ENCODE measurements at regions not wholly inside any gene's neighbourhood (a gene's known extent, or its start where the extent isn't known, plus 50 kb on each side); places are given as distances from the start of the nearest gene placed in this dataset.

DNA sequence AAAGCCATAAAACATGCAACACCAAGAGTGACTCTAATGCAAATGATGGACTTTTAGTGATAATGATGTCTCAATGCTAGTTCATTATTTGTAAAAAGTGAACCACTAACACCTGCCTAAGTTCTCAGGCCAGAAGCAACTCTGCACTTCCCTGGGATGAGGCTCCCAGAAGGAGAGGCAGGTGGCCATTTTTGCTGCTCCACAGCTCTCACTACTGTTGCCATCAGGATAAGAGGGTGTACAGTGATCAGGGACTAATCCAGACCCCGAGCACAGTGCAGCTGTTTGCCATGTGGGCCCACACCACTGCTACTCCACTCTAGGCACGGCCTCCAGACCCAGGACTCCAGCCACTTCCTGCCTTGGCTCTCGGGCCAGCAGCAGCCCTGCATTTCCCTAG is 828.3 kb upstream of the MIR17HG start:
- no peak for DNase-seq

DNA sequence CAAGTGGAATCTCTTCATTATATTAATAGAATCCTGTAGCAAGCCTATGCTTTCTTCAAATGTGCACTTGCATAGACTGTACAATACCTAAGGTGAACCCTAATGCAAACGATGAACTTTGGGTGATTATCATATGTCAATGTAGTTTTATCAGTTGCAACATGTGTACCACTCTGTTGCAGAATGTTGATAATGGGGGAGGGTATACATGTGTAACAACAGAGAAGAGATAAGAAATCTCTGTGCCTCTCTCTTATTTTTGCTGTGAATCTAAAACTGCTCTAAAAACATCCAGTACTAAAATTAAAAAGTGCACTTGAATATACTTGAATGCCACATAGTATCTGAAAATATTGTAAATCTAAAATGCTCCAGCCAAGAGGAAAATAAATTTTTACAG is 820.8 kb upstream of the MIR17HG start:
- DNase-seq, result no peak

DNA sequence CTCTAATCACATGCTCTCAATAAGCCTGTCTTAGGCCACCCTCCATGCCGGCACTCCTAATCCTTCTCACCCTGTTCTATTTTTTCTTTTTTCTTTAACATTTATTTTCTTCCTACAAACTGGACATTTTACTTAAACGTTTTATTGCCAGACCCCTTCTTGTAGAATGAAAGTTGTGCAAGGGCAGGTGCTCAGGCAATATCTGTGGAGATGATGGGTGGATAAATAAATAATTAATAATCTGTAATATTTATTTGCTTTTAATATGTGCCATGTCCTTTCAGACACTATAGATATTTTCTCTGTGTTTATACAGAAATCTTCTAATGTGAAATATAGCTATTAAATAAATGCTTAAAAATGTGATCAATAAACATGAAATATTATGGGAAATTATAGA is 815.7 kb upstream of the MIR17HG start:
- no peak for DNase-seq

GRCh38 chr13:90532861-90533492 is 814.5 kb upstream of the MIR17HG start:
- no peak for DNase-seq

GRCh38 chr13:90533866-90534265 is 813.6 kb upstream of the MIR17HG start:
- no peak for DNase-seq

GRCh38 chr13:90534617-90535370 is 812.7 kb upstream of the MIR17HG start:
- no peak for DNase-seq

GRCh38 chr13:90535421-90535820 is 812.1 kb upstream of the MIR17HG start:
- no peak for DNase-seq

DNA sequence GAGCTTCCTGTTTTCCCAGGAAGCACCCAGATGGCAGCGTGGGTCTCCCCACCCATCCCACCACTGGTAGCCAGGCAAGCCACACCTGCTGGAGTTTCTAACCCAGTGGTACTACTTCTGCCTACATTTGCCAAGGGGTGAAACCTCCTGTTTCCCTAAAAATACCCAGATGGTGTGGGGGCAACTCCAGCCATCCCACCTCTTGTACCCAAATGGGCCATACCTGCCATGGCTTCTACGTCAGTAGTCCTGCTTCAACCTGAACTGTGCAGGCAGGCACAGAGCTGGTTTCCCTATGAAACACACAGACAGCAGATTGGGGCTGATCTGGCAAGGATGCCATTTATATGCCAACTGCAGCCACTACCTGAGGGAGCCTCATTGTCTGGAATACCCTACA is 809.4 kb upstream of the MIR17HG start:
- no peak for DNase-seq

DNA sequence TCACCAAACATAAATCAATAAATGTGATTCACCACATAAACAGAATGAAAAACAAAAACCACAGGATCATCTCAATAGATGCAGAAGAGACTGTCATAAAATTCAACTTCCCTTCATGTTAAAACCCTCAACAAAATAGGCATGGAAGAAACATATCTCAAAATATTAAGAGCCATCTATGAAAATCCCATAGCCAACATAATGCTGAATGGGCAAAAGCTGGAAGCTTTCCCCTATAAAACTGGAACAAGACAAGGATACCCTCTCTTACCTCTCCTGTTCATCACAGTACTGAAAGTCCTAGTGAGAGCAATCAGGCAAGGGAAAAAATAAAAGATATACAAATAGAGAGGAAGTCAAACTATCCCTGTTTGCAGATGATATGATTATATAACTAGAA is 806.1 kb upstream of the MIR17HG start:
- DNase-seq, result no peak

DNA sequence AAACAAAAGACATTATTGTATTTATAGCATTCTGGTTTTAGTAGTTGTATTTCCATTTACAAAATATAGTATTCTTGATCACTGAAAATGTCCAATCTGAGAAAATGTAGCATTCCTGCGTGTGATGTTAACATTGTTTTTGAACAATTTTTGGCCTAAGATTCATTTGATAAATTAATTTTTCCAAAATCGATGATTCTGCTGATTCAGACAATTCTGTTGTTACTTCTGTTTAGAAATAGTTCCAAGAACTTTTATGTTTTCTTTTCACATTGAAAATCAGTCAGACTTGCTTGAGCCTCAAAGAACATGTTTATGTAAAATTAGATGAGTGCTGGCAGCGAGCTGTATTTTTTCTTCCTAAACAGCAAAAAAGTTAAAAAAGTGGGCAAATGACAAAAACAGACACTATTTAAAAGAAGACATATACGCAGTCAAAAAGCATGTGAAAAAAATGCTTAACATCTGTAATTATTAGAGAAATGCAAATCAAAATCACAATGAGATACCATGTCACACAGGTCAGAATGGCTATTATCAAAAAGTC is 804.5 kb upstream of the MIR17HG start:
- DNase-seq, result no peak

GRCh38 chr13:90545070-90545840 is 802.2 kb upstream of the MIR17HG start:
- DNase-seq, result no peak

DNA sequence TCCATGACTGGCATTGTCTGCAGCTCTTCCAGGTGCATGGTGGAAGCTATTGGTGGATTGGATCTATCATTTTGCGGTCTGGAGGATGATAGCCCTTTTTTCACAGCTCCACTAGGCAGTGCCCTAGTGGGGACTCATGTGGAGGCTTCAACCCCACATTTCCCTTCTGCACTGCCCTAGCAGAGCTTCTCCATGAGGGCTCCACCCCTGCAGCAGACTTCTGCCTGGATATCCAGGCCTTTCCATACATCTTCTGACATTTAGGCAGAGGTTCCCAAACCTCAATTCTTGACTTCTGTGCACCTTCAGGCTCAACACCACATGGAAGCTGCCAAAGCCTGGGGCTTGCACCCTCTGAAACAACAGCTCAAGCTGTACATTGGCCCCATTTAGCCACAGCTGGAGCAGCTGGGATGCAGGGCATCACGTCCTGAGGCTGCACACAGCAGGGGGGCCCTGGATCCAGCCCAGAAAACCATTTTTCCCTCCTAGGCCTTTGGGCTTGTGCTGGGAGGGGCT is 800.2 kb upstream of the MIR17HG start:
- no peak for DNase-seq

DNA sequence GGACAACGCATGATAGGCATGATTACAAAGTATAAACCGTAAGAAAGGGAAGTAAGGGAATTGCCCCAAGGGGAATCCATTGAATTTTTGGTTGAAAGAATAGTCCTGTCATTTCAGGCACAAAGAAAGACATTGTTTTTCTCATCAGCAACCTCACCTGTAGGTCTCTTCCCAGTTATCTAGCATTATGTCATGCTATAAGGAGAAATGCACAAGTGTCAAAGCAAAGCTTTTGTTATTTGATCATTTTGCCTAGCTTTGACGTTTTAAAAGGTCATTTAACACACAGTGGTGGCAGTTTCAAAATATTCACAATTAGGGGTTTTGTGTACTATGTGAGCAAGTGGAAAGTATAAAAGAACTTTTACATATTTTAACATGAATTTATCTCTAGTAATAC is 796.2 kb upstream of the MIR17HG start:
- no peak for DNase-seq

- no peak for DNase-seq
Observed at GRCh38 chr13:90552702-90553101, 794.8 kb upstream of the MIR17HG start.

DNA sequence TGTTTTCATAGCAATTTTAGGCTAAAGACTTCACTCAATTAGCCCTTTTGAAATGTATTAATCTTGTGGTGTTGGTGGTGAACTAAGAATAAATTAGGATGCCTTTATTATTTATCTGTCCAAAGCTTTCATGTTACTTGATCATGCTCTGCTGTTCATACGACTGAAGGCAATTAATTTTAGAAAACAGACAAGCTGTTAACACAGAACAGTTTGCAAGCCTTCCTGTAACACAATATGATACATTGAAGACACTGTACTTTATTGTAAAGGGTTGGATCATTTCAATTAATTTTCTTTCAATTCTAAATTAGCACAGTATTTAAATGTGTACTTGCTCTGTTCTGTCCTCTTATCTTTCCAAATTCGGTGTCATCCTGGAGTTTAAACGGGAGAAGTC is 794.3 kb upstream of the MIR17HG start:
- DNase-seq, result no peak

DNA sequence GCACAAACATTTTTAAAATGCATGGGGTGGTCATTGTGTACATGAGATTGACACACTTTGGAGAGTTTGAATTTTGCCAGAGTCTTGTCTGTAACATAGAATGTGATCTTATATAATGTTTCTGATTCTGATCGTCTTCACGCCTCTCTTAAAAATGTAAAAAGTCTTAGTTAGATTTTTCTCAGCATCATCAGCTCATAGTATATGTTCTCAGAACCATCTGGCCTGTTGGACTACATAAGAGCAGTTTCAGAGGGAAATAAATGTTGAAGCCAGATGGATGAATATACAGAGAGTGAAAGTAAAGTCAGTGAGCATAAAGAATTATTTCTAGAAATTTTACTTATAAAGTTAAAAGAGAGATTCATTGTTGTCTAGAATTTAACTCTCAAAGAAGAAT is 789.9 kb upstream of the MIR17HG start:
- no peak for DNase-seq

- no peak for DNase-seq
Observed at GRCh38 chr13:90562443-90562842, 785.0 kb upstream of the MIR17HG start.

GRCh38 chr13:90564096-90564495 is 783.4 kb upstream of the MIR17HG start:
- no peak for DNase-seq

GRCh38 chr13:90564566-90564965 is 782.9 kb upstream of the MIR17HG start:
- DNase-seq, result no peak

DNA sequence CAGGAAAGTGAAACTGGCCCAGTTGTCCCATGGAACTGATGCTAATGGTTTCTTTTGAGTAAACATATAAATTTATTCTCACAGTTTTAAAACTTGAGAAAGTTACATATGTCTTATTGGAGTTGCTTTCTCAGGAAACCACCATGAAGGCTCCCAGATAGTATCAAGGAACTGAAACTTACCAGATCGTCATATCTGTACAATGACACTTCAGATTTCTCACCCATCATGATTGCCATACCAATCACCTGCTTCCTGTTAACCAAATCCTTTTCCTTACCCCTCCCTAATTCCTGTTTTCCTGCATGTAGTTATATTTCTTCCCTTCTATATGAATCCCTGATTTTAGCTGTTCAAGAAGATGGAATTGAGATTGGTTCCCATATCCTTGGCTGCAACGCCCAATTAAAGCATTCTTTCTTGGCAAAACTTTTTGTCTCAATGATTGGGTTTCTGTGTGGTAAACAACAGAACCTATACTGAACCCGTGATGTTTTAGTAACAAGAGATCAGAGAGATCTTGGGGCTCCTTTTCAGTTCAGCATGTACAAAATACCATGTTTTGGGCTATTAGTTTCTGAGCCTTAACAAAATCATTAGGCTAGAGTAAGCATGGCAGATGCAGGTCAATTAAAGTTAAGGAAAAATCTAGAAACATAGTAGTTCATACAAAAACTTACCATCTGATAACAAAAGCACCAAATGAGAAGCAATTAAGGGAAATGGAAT is 781.3 kb upstream of the MIR17HG start:
- DNase-seq, result no peak

DNA sequence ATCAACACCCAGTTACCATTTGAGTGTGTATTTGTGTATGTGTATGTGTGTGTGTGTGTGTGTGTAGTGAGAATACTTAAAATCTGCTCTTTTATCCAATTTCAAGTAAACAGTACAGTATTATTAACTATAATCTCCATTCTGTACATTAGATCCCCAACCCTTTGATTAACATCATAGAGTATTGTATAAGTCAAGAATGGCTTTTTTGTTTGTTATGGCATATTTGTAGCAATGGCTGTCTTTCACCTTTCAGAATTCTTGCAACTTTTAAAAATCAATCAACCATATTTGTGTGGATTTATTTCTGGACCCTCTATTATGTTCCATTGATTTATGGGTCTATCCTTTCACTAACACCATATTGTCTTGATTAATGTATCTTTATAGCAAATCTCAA is 779.3 kb upstream of the MIR17HG start:
- DNase-seq, result no peak

DNA sequence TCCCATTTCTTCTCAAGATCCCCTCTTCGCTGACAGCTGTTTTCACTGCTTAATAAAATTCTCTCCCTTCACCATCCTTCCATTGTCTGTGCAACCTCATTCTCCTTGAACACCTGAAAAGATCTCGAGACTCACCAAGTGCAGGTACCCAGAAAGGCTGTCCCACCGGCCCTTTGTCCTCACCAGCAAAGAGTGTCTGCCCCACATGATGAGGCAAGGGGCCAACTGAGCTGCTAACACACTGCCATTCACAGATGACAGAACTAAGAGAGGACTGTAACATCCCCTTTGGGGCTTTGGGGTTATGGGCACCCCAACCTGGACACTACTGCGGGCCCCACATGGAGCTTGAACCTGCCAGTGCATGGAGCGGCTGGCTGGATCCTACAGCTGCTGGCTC is 771.4 kb upstream of the MIR17HG start:
- DNase-seq, result no peak

GRCh38 chr13:90577726-90578125 is 769.8 kb upstream of the MIR17HG start:
- DNase-seq, result no peak
